Hematopoietic multipotent progenitor cell treated with erythropoietin and hydrocortisone succinate and interleukin-3 and kit ligand, for 4 days (in vitro differentiated cells): ENCODE measurements at regions not wholly inside any gene's neighbourhood (a gene's known extent, or its start where the extent isn't known, plus 50 kb on each side); places are given as distances from the start of the nearest gene placed in this dataset.
"Not testable (repeated sequence)": the region's sequence is repeated elsewhere in the genome, so short reads cannot be mapped to it uniquely, and the experiment has no call there.

Experiments used
- DNase-seq: peaks from one replicate; pipeline ENCODE4 v3.0.0-alpha.2; 2015

- DNase-seq, result no peak
These were observed 1383.6 kb downstream of the ZPLD1 start for GRCh38 chr3:103818398-103818797.

GRCh38 chr3:103818800-103819199 lies 1384.0 kb downstream of the ZPLD1 start:
- DNase-seq, result no peak

GRCh38 chr3:103825586-103825985 lies 1390.8 kb downstream of the ZPLD1 start:
- DNase-seq, result no peak

- DNase-seq, result no peak
These were observed 1395.0 kb downstream of the ZPLD1 start for GRCh38 chr3:103829723-103830326.

GRCh38 chr3:103847081-103848062 lies 1412.6 kb downstream of the ZPLD1 start:
- DNase-seq, result no peak

GRCh38 chr3:103851793-103852192 lies 1417.0 kb downstream of the ZPLD1 start:
- DNase-seq, result no peak

GRCh38 chr3:103862415-103862814 lies 1427.6 kb downstream of the ZPLD1 start:
- DNase-seq, result no peak

GRCh38 chr3:103863381-103863780 lies 1428.6 kb downstream of the ZPLD1 start:
- no peak for DNase-seq

GRCh38 chr3:103866113-103866512 lies 1431.3 kb downstream of the ZPLD1 start:
- DNase-seq, result no peak

GRCh38 chr3:103873021-103873420 lies 1438.2 kb downstream of the ZPLD1 start:
- no peak for DNase-seq

- no peak for DNase-seq
These were observed 1439.2 kb downstream of the ZPLD1 start for GRCh38 chr3:103873897-103874545.

- DNase-seq, result not testable (repeated sequence)
These were observed 1447.0 kb downstream of the ZPLD1 start for GRCh38 chr3:103881809-103882208.

- no peak for DNase-seq
These were observed 1454.9 kb downstream of the ZPLD1 start for GRCh38 chr3:103889675-103890074.

- no peak for DNase-seq
These were observed 1459.5 kb downstream of the ZPLD1 start for GRCh38 chr3:103894162-103894822.

- DNase-seq, result no peak
These were observed 1464.5 kb downstream of the ZPLD1 start for GRCh38 chr3:103899328-103899727.

- no peak for DNase-seq
These were observed 1461.7 kb upstream of the ALCAM start for GRCh38 chr3:103904991-103905390.

- no peak for DNase-seq
These were observed 1460.4 kb upstream of the ALCAM start for GRCh38 chr3:103906304-103906703.

GRCh38 chr3:103906808-103907207 lies 1459.9 kb upstream of the ALCAM start:
- DNase-seq, result no peak

GRCh38 chr3:103907567-103907966 lies 1459.1 kb upstream of the ALCAM start:
- no peak for DNase-seq

GRCh38 chr3:103909395-103909794 lies 1457.3 kb upstream of the ALCAM start:
- no peak for DNase-seq

GRCh38 chr3:103918336-103918735 lies 1448.4 kb upstream of the ALCAM start:
- no peak for DNase-seq

- DNase-seq, result no peak
These were observed 1447.4 kb upstream of the ALCAM start for GRCh38 chr3:103919327-103919726.

- DNase-seq, result no peak
These were observed 1442.8 kb upstream of the ALCAM start for GRCh38 chr3:103923907-103924306.
